Stimulated activated CD4-positive, alpha-beta T cell treated with anti-CD3 and anti-CD28 coated beads, Interleukin-4, amount 100 ng/mL, for 4 hours (primary cell): ENCODE measurements at regions not wholly inside any gene's neighbourhood (a gene's known extent, or its start where the extent isn't known, plus 50 kb on each side); places are given as distances from the start of the nearest gene placed in this dataset.

ENCODE experiments used
- DNase-seq, 2 experiments: peaks; one replicate each; pipeline ENCODE4 v3.0.0-alpha.2; 2020

- DNase-seq = no peak
Observed at GRCh38 chr6:112806163-112806865, 459.2 kb downstream of the RFPL4B start.

DNA sequence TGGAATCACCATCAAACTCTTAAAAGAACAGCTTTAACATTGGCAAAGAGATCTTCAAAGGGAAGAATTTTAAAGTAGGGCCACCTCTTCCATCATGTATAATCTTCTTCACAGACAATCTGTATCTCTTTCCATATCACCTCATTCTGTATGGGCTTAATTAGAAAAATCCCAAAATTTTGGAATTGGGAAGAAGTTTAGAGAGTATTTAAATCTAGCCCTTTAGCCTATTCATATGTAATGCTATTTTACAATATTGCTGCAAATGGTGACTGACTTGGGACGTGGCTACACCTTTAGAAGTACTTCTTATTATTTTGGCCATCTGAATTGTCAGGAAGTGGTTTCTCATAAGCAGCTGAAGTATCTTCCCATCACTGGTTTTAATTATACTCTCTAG is 474.3 kb downstream of the RFPL4B start:
- no peak for DNase-seq

DNA sequence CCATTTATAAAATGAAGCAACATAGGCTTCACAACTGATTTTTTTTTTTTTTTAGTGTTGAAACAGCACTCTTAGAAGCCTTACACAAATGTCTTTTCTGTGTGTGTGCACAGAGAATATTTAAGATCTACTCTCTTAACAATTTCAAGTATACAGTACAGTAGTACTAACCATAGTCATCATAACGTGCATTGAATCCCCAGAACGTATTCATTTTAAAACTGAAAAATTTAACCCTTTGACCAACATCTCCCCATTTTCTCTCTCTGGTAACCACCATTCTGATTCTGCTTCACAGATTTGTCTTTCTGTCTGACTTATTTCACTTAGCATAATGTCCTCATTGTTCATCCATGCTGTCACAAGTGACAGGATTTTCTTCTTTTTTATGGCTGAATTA is 475.6 kb downstream of the RFPL4B start:
- no peak for DNase-seq

DNA sequence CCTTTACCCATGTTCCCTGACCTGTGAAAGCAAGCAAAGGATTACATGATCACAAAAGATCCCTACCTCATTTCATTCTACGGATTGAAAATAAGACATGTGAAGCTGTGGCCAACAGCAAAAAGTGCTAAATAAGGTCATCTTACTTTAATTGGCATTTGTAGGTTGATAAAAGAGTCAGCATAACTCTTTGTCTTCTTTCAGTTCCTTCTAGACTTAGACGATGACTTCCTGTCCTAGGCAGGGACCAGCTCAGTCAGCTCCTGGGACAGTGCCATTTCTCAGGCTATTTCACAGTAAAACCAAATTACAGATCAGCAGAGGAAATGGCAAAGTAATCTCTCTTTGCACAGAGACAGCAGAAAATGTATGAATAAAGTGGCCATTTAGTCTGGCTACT is 480.7 kb downstream of the RFPL4B start:
- DNase-seq = no peak

DNA sequence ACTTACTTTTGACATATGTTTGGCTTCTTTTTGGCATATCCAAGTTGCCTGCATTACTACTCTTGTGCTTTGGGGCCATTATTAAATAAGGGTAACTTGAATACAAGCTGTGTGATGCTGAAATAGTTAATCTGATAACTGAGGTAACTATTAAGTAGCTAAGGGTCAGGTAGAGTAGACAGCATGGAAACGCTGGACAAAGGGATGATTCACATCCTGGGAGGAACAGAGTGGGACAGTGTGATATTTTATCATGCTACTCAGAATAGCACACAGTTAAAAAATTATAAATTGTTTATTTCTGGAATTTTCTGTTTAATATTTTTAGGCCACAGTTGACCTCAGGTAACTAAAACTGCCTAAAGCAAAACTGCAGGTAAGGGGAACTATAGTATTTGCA is 483.9 kb downstream of the RFPL4B start:
- no peak for DNase-seq

DNA sequence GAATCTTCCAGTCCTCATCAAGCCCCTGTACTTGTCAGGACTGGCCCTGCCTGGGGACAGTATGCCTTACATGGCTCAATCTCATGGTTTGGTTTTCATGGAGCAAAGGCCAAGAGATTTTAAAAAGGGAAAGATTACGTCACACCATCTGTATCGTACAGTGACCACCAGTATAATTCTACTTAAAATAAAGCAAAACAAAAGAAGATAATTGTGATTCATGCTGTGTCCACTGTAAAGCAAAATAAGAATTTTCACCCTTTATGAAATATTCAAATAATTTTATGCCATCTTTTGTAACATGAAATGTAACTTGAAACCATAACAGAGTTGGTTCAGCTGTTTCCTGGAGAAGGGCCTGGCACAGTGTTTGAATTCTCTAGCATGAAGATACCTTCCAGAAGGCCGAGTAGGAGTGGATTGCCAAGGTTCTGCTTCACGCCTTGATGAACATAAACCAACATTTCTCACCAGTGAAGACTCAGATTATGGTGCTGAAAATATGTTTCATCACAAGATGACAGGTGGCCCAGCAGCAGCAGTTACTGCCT is 486.5 kb downstream of the RFPL4B start:
- DNase-seq = no peak

DNA sequence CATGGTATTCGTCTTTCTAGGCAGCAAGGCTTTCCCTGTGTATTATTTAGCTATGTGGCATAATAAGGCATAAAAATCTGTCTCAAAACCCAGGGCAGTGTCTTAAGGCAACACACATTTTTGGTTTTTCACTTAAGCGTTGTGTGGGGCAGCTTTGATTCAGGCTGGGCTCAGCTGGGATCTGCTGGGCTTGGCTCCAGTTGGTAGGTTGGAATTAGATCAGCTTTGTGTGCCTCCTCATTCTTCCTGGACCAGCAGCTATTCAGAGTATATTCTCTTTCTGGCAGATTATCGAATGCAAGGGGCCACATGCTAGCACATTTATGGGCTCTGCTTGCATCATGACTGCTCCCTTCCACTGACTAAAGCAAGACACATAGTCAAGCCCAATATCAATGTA is 487.9 kb downstream of the RFPL4B start:
- DNase-seq = no peak

GRCh38 chr6:112839525-112839961 is 492.4 kb downstream of the RFPL4B start:
- no peak for DNase-seq

GRCh38 chr6:112841553-112842329 is 494.6 kb downstream of the RFPL4B start:
- DNase-seq = no peak

DNA sequence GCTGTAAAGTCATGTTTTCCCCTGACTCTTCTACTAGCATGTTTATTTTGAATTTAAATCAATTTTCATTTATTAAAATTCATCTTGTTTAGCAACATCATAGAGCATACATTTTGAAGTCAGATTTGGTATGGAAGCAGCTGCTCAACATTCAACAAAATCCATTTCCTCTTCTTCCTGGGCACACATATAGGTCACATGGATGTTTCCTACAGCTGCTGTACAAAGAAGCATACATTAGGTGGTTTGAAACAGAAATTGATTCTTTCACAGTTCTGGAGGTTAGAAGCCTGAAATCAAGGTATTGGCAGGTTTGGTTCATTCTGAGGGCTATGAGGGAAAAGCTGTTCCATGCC is 495.2 kb downstream of the RFPL4B start:
- DNase-seq = no peak

DNA sequence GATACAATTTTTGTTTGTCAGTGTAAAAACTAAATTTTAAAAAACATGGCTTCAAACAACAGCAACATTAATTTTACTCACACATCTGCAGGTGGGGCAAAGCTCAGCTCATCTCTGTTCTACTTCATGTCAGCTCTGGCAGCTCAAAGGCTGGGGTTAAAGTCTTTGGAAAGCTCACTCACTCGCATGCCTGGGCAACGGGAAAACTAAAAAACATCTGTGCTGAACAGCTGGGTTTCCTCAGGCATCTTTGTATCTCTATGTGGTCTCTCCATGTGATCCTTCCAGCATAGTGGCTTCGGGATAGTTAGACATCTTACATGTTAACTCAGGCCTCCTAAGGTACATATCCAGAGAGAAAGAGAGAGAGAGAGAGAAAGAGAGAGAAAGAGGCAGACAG is 499.6 kb downstream of the RFPL4B start:
- no peak for DNase-seq

DNA sequence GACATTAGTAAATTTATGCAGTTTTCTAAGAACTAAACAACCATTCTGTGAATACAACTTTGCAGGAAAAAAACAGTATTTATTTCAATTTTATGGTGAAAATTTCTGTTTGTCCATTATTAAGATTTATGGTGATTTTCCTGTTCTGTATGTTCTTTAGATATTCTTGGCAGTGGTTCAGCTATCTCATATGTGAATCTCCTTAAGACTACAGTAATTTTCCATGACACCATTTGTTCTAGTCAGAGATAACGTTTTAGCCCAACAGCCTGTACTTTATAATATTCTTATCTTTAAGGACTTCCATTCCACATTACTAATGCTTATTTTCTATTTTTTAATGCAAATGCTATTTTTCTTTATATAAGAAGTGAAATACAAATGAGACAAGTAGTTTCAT is 504.0 kb downstream of the RFPL4B start:
- no peak for DNase-seq

DNA sequence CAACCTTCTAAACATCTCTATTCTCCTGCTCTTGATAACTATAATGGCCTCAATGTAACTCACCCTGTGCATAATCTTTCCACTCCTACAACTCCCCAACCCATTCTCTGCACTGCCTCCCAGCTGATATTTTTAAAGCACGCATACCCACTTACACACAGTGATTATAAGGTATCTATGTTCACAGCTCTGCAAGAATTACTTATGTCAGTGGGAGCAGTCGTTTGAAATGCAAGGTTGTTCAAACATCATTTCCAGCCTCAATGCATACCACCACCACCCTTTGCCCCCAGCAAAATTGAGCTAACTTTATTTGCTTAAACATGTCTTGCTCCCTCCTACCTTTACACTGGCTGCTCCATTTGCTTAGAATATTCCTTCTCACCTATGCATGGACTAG is 506.0 kb downstream of the RFPL4B start:
- DNase-seq = no peak

DNA sequence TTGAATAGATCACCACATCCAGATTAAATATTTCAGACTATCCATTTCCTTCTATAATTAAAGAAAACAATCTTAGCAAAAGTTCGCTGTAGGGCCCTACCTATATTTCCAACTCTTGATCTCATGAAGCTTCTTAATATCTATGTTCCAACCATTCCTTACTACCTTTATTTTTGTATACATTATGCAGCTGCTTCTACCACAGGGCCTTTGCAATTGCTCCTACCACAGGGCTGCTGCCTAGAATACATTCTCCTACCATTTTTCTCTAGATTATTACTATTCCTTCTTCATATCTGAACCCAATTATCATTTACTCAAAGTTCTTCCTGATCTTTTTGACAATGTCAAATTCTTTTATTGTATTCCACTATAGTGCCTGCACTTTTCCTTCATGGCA is 516.6 kb downstream of the RFPL4B start:
- no peak for DNase-seq

- no peak for DNase-seq
Observed at GRCh38 chr6:112865131-112865530, 518.0 kb downstream of the RFPL4B start.

DNA sequence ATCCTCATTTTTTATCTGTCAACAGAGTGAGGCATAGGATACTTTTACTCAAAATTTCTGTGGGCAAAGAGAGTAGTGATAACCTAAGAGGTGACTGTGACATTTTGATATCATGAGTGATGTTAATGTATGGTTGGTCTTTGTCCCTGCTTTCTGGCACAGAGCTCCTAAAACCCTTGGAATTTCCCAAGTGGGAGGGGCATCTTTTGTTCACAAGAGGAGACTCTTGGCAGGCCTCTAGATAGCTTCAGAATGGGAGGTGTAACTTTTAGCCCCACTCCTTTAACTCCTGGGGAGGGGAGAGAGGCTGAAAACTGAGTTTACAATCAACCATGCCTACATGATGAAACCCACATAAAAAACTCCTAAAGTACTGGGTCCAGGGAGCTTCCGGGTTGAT is 527.8 kb downstream of the RFPL4B start:
- DNase-seq = no peak

DNA sequence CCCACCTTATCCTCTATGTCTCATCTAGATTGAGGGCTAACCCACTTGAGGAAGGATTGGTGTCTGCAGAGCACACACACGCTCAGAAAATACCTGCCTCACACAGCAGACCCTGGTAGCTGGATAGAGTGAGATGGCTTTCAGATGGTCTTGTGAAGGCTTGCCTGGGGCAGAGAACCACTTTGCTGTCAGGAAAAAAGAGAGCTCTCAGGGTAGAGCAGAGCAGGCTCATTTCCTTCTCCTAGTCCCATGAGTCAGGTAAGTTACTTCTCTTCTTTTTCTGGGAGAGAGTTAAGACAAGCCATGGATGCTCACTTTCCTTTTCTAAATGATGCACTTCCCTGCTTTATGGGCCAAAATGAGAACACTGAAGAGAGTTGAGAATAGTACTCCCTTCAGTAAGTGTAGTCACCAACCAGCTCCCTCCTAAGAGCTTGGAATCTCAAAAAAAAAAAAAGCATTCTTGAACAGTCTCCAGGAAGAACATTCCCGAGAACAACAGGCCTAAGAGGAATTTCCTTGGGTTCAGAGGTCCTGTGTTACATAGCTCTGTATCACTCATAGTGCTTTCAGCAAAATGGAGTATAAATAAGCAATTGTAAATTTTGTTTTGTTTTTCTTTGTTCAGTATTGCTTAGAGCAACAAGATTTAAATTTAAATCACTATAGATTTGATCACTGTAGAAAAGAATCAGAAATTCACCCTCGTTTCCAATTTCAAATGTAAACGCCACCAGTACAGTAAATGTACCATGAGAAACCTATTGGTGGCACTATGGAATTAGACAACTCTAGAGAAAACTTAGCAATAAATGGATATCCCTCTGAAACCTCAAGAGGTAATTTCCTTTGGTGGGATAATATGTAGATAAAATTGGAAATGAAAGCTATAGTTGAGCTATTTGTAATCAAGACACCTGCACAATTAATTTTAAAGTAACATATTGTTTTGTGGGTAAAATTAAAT is 530.3 kb downstream of the RFPL4B start:
- DNase-seq = no peak

DNA sequence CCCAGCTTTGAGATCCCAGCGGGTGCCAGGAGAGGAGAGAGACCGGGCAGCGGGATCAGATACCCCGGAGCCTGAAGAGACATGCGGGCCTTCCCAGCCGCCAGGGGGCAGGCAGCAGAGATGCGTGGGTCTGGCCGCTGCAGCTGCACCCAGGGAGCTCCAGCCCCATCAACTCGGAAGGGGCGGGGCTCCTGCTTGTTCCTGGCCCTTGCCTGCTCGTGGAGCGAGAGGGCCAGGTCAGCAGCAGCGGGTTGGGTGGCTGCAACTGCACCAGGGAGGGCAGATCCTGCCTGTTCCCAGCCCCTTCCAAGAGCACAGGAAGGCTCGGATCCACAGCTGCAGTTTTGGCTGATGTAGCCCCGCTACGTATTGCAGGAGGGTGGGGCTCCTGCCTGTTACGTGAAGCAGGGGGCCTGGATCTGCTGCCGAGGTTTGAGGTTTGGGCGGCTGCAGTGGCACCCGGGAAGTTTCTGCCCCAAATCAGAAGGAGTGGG is 532.8 kb downstream of the RFPL4B start:
- no peak for DNase-seq

GRCh38 chr6:112881027-112881426 is 533.9 kb downstream of the RFPL4B start:
- DNase-seq = no peak

- DNase-seq = no peak
Observed at GRCh38 chr6:112881828-112882780, 535.0 kb downstream of the RFPL4B start.

DNA sequence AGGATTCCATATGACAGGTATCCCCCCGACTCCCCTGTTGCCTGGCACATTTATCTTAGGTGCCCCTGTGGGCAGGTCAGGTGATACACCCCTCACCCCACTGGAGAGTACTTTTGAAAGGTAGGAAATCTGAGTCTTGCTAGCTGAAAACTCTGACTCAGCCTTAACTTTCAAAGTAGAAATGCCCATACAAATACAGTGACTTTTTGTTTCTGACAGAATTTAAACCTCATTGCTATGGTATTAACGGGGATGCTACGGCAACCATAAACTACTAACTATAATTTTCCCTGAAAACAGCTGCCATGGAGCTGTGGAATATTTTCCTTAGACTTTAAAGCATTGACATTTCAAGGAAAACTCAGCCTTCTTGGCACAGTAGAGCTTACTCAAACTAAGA is 536.0 kb downstream of the RFPL4B start:
- DNase-seq = no peak

DNA sequence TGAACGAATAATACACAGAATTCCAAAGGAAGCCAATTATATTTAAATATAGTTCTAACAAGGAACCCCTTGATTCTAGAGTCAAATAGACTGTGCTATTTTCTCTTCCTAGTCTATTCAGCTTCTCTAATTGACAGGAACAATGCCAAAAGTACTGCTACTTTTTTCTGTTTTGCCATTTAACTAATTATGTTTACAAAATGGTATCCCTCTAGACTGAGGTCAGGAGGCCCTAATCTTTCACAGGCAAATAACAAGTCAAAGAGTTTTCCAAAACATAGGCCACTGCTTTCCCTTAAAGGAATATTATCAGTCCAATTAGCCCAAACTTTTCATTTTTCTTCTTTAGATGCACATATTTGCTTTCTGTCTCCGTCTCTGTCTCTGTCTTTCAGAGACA is 539.3 kb downstream of the RFPL4B start:
- DNase-seq = no peak
